GM12865 (cell line): ENCODE measurements at regions not wholly inside any gene's neighbourhood (a gene's known extent, or its start where the extent isn't known, plus 50 kb on each side); places are given as distances from the start of the nearest gene placed in this dataset.

Experiments used
- DNase-seq: peaks from one replicate; pipeline ENCODE4 v3.0.0; 2010; ENCODE audit warnings: low read depth
- H3K4me3 ChIP-seq: 2 replicates; pipeline ENCODE4 v1.5.1; 2011; ENCODE audit warnings: mild to moderate bottlenecking, low read depth, low read length, control low read depth
- CTCF ChIP-seq: IDR thresholded peaks from 2 replicates; pipeline ENCODE4 v1.5.1; 2011; ENCODE audit warnings: low read length, control low read depth, low read depth, inconsistent platforms; ENCODE audit not compliant: insufficient read depth; ENCODE audit errors: missing control alignments

GRCh38 chr6:21522797-21523456 is 70.6 kb upstream of the SOX4 start:
- no peak for TF ChIP-seq CTCF
- no peak overlapping the region for H3K4me3 ChIP-seq
- DNase-seq, result no peak

- DNase-seq, result no peak
- H3K4me3 ChIP-seq, result no peak overlapping the region
- TF ChIP-seq CTCF, result no peak
Observed at GRCh38 chr6:21523652-21524051, 69.9 kb upstream of the SOX4 start.

GRCh38 chr6:21524201-21524600 is 69.3 kb upstream of the SOX4 start:
- TF ChIP-seq CTCF, result no peak
- no peak overlapping the region for H3K4me3 ChIP-seq
- DNase-seq, result no peak

- no peak for DNase-seq
- H3K4me3 ChIP-seq, result no peak overlapping the region
- no peak for TF ChIP-seq CTCF
Observed at GRCh38 chr6:21526974-21527373, 66.6 kb upstream of the SOX4 start.

- TF ChIP-seq CTCF, result no peak
- no peak for DNase-seq
- no peak overlapping the region for H3K4me3 ChIP-seq
Observed at GRCh38 chr6:21527731-21528130, 65.8 kb upstream of the SOX4 start.

- TF ChIP-seq CTCF, result no peak
- no peak for DNase-seq
- H3K4me3 ChIP-seq, result no peak overlapping the region
Observed at GRCh38 chr6:21529431-21529830, 64.1 kb upstream of the SOX4 start.

GRCh38 chr6:21531393-21531792 is 62.2 kb upstream of the SOX4 start:
- DNase-seq, result no peak
- no peak overlapping the region for H3K4me3 ChIP-seq
- no peak for TF ChIP-seq CTCF
